ENCODE measurements at regions not wholly inside any gene's neighbourhood (a gene's known extent, or its start where the extent isn't known, plus 50 kb on each side); places are given as distances from the start of the nearest gene placed in this dataset.
"Not testable (repeated sequence)": the region's sequence is repeated elsewhere in the genome, so short reads cannot be mapped to it uniquely, and the experiment has no call there.

DNA sequence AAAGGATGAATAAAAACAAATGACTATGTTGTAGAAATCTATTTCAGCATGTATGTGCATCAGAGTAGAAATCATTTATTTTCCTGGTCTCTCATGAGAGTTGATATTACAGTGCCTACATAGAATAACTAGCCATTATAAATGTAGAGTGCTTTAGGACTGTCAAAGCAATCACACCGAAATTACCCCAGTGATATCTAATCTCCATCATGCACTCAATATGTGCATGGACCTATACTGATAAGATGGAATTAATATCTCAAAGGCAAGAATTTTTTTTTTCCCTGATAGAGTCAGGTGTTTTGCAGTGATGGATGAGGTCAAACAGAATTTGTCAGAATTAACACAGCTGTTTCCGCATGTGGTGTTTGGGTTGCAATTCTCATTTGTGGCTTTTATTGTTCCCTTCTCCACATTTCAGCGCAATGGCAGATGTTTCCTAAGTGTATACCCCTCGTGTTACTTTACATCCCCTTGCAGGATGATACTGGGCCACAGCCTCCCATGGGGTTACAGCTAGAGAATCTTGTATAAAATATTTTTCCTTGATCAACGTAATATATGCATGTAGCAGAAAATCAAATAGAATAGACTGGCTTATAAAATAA is 298.8 kb downstream of the RASEF start:
- CTCF ChIA-PET = no interaction called here
- 33% methylated on average over 5 of the region's 5 CpGs for WGBS (ENCODE audit: missing lambda C conversion rate)
- DNase-seq (ENCODE audit: low read depth in 1 of 2, low spot score in 1 of 2) (no peak), FAIRE-seq (no peak), ATAC-seq (no peak)
- H3K9me3 ChIP-seq = no peaks in the 10 kb centered on the region
- H3K4me2 ChIP-seq = no peak overlapping the region
- no peak overlapping the region for H3K27ac ChIP-seq
- POLR2A ChIA-PET = no interaction called here
- TF ChIP-seq, protein P1, sequence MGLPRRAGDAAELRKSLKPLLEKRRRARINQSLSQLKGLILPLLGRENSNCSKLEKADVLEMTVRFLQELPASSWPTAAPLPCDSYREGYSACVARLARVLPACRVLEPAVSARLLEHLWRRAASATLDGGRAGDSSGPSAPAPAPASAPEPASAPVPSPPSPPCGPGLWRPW (IDR thresholded peaks at IDR 0.05) = no peak
- no peak for TF ChIP-seq MYC (IDR thresholded peaks at IDR 0.05; ENCODE audit: borderline replicate concordance, low read length)
- no peak for TF ChIP-seq ELK1 (IDR thresholded peaks at IDR 0.05; ENCODE audit: low read depth, low read length)
- no peak for TF ChIP-seq RNF2 (IDR thresholded peaks at IDR 0.05; ENCODE audit: borderline replicate concordance, low read depth)
- TF ChIP-seq NPAS2 (CRISPR knock-in tag; IDR thresholded peaks at IDR 0.05; ENCODE audit: borderline replicate concordance) = no peak
- TF ChIP-seq MAFK (IDR thresholded peaks at IDR 0.05; ENCODE audit: partially characterized antibody) = no peak
- no peak for TF ChIP-seq ZFP36 (IDR thresholded peaks at IDR 0.05; ENCODE audit: borderline replicate concordance, partially characterized antibody)
- TF ChIP-seq ESRRA (IDR thresholded peaks at IDR 0.05; ENCODE audit: borderline replicate concordance, low read length) = no peak
- no peak for TF ChIP-seq E2F6 (IDR thresholded peaks at IDR 0.05; ENCODE audit: borderline replicate concordance, low read depth)
- TF ChIP-seq EP300 (IDR thresholded peaks at IDR 0.05) = no peak
- TF ChIP-seq FOSL2 (IDR thresholded peaks at IDR 0.05) = no peak
- TF ChIP-seq FOSL2 (CRISPR knock-in tag; IDR thresholded peaks at IDR 0.05) = no peak
- no peak for TF ChIP-seq ZC3H11A (IDR thresholded peaks at IDR 0.05)
- TF ChIP-seq MAZ (IDR thresholded peaks at IDR 0.05; ENCODE audit: borderline replicate concordance, low read depth, low read length) = no peak
- no peak for TF ChIP-seq RFX5 (IDR thresholded peaks at IDR 0.05)
- TF ChIP-seq CBX2 (IDR thresholded peaks at IDR 0.05; ENCODE audit: borderline replicate concordance, low read depth) = no peak
- no peak for TF ChIP-seq RAD21 (conservative IDR thresholded peaks at IDR 0.05 in 1 of 2, IDR thresholded peaks at IDR 0.05 in 1 of 2)
- no peak for TF ChIP-seq FOSB (CRISPR knock-in tag; IDR thresholded peaks at IDR 0.05)
- no peak overlapping the region for H3K4me3 ChIP-seq
- no peaks in the 10 kb centered on the region for H3K4me1 ChIP-seq

- H3K4me3 ChIP-seq; ATAC-seq; POLR2A ChIA-PET; FAIRE-seq; H3K4me2 ChIP-seq; CTCF ChIA-PET; H3K4me1 ChIP-seq; H3K9me3 ChIP-seq; H3K27ac ChIP-seq; DNase-seq (ENCODE audit: low read depth in 1 of 2, low spot score in 1 of 2): not testable (repeated sequence)
- WGBS (ENCODE audit: missing lambda C conversion rate) = 48% methylated on average over 18 of the region's 20 CpGs
Observed at GRCh38 chr9:82774707-82775231, 288.2 kb downstream of the RASEF start.

GRCh38 chr9:82776508-82776907 is 286.4 kb downstream of the RASEF start:
- H3K4me2 ChIP-seq = no peak overlapping the region
- no peak overlapping the region for H3K4me3 ChIP-seq
- DNase-seq (ENCODE audit: low read depth in 1 of 2, low spot score in 1 of 2) = no peak
- 0 out of 3 replicates have a peak, but pooled peaks cover 3% of the 10 kb centered on the region for H3K9me3 ChIP-seq
- TF ChIP-seq FOXS1 (CRISPR knock-in tag; IDR thresholded peaks at IDR 0.05) = no peak
- no peak for TF ChIP-seq JUN (IDR thresholded peaks at IDR 0.05)
- TF ChIP-seq CBX2 (IDR thresholded peaks at IDR 0.05; ENCODE audit: borderline replicate concordance, low read depth) = no peak
- no peak for TF ChIP-seq PBX3 (IDR thresholded peaks at IDR 0.05)
- TF ChIP-seq E2F6 (IDR thresholded peaks at IDR 0.05; ENCODE audit: borderline replicate concordance, low read depth) = no peak
- no peak for TF ChIP-seq CHD2 (IDR thresholded peaks at IDR 0.05; ENCODE audit: low read length, partially characterized antibody)
- no peak for TF ChIP-seq KDM1A (IDR thresholded peaks at IDR 0.05; ENCODE audit: low read depth)
- TF ChIP-seq RARB (CRISPR knock-in tag; IDR thresholded peaks at IDR 0.05) = no peak
- ChIA-PET POLR2A (no interaction called here), CTCF (no interaction called here)
- no peak for FAIRE-seq
- no peak for ATAC-seq
- no peaks in the 10 kb centered on the region for H3K4me1 ChIP-seq
- no peak overlapping the region for H3K27ac ChIP-seq

Data from A549 (cell line).